ENCODE measurements at regions not wholly inside any gene's neighbourhood (a gene's known extent, or its start where the extent isn't known, plus 50 kb on each side); places are given as distances from the start of the nearest gene placed in this dataset.

- no peak for DNase-seq (ENCODE audit: low read depth)
Measured at GRCh38 chr20:51217347-51218045, 194.6 kb upstream of the KCNG1 start.

GRCh38 chr20:51216850-51217249 is 193.9 kb upstream of the KCNG1 start:
- no peak for DNase-seq (ENCODE audit: low read depth)

- DNase-seq (ENCODE audit: low read depth), result no peak
Measured at GRCh38 chr20:51212816-51213215, 189.9 kb upstream of the KCNG1 start.

- no peak for DNase-seq (ENCODE audit: low read depth)
Measured at GRCh38 chr20:51211191-51211590, 188.3 kb upstream of the KCNG1 start.

GRCh38 chr20:51210084-51210483 is 187.2 kb upstream of the KCNG1 start:
- DNase-seq (ENCODE audit: low read depth), result no peak

- DNase-seq (ENCODE audit: low read depth), result no peak
Measured at GRCh38 chr20:51208162-51208561, 185.3 kb upstream of the KCNG1 start.

GRCh38 chr20:51206032-51206662 is 183.2 kb upstream of the KCNG1 start:
- DNase-seq (ENCODE audit: low read depth), result no peak

GRCh38 chr20:51204794-51205193 is 181.9 kb upstream of the KCNG1 start:
- no peak for DNase-seq (ENCODE audit: low read depth)

GRCh38 chr20:51204051-51204715 is 181.3 kb upstream of the KCNG1 start:
- no peak for DNase-seq (ENCODE audit: low read depth)

GRCh38 chr20:51202304-51202703 is 179.4 kb upstream of the KCNG1 start:
- no peak for DNase-seq (ENCODE audit: low read depth)

GRCh38 chr20:51199920-51200319 is 177.0 kb upstream of the KCNG1 start:
- DNase-seq (ENCODE audit: low read depth), result no peak

GRCh38 chr20:51198876-51199523 is 176.1 kb upstream of the KCNG1 start:
- no peak for DNase-seq (ENCODE audit: low read depth)

- DNase-seq (ENCODE audit: low read depth), result no peak
Measured at GRCh38 chr20:51198238-51198637, 175.3 kb upstream of the KCNG1 start.

GRCh38 chr20:51196991-51197651 is 174.2 kb upstream of the KCNG1 start:
- DNase-seq (ENCODE audit: low read depth), result no peak

- no peak for DNase-seq (ENCODE audit: low read depth)
Measured at GRCh38 chr20:51195990-51196389, 173.1 kb upstream of the KCNG1 start.

- no peak for DNase-seq (ENCODE audit: low read depth)
Measured at GRCh38 chr20:51195419-51195901, 172.6 kb upstream of the KCNG1 start.

- DNase-seq (ENCODE audit: low read depth), result no peak
Measured at GRCh38 chr20:51193066-51193772, 170.3 kb upstream of the KCNG1 start.

GRCh38 chr20:51190783-51191180 is 167.9 kb upstream of the KCNG1 start:
- no peak for DNase-seq (ENCODE audit: low read depth)

- DNase-seq (ENCODE audit: low read depth), result no peak
Measured at GRCh38 chr20:51189814-51190782, 167.2 kb upstream of the KCNG1 start.

GRCh38 chr20:51188941-51189340 is 166.0 kb upstream of the KCNG1 start:
- no peak for DNase-seq (ENCODE audit: low read depth)

All from activated T-helper 1 cell treated with Interleukin-2 at 50 U/mL for 16 hours (primary cell).